MM.1S (cell line): ENCODE measurements at regions not wholly inside any gene's neighbourhood (a gene's known extent, or its start where the extent isn't known, plus 50 kb on each side); places are given as distances from the start of the nearest gene placed in this dataset.

Experiments
- DNase-seq: peaks from one replicate; pipeline ENCODE4 v3.0.0-alpha.2; 2015
- H2AFZ ChIP-seq: fragments of 300-600 bp; sonication (generic); 2 replicates; pipeline ENCODE4 v1.6.0; 2016; ENCODE audit warnings: antibody characterized with exemption, low read length
- H3F3A ChIP-seq: fragments of 300-600 bp; sonication (generic); 2 replicates; pipeline ENCODE4 v1.6.1; 2016; ENCODE audit warnings: mild to moderate bottlenecking, antibody characterized with exemption, low read length, moderate library complexity, mixed read lengths; ENCODE audit not compliant: insufficient read depth
- H3K27ac ChIP-seq: fragments of 300-600 bp; sonication (generic); 2 replicates; pipeline ENCODE4 v1.5.1; 2016; ENCODE audit warnings: mild to moderate bottlenecking, low read length
- H3K27me3 ChIP-seq: fragments of 300-600 bp; sonication (generic); replicated peaks from 2 replicates; pipeline ENCODE4 v1.6.0; 2016; ENCODE audit warnings: low read length; ENCODE audit not compliant: insufficient read depth
- H3K36me3 ChIP-seq: fragments of 300-600 bp; sonication (generic); replicated peaks from 2 replicates; pipeline ENCODE4 v1.6.1; 2016; ENCODE audit warnings: mild to moderate bottlenecking, low read length, mixed read lengths; ENCODE audit not compliant: insufficient read depth
- H3K4me1 ChIP-seq: fragments of 300-600 bp; sonication (generic); 2 replicates; pipeline ENCODE4 v1.6.1; 2016; ENCODE audit warnings: low read length, mixed read lengths
- H3K4me2 ChIP-seq: fragments of 300-600 bp; sonication (generic); 2 replicates; pipeline ENCODE4 v1.6.0; 2016; ENCODE audit warnings: low read depth, low read length
- H3K4me3 ChIP-seq: fragments of 300-600 bp; sonication (generic); 2 replicates; pipeline ENCODE4 v1.5.1; 2016; ENCODE audit warnings: low read length, mixed read lengths
- H3K79me2 ChIP-seq: fragments of 300-600 bp; sonication (generic); 2 replicates; pipeline ENCODE4 v1.6.1; 2016; ENCODE audit warnings: mixed run types, low read length, mixed read lengths
- H3K9ac ChIP-seq: fragments of 300-600 bp; sonication (generic); 2 replicates; pipeline ENCODE4 v1.6.1; 2016; ENCODE audit warnings: low read length, mixed read lengths
- H3K9me2 ChIP-seq: fragments of 300-600 bp; sonication (generic); replicated peaks from 2 replicates; pipeline ENCODE4 v1.6.1; 2016; ENCODE audit warnings: mild to moderate bottlenecking, low read length, mixed read lengths; ENCODE audit not compliant: insufficient read depth
- H3K9me3 ChIP-seq: fragments of 300-600 bp; sonication (generic); replicated peaks from 2 replicates; pipeline ENCODE4 v1.6.1; 2016; ENCODE audit warnings: mild to moderate bottlenecking, low read length, mixed read lengths; ENCODE audit not compliant: insufficient read depth
- H4K20me1 ChIP-seq: fragments of 300-600 bp; sonication (generic); 2 replicates; pipeline ENCODE4 v1.6.1; 2016; ENCODE audit warnings: mild to moderate bottlenecking, low read length, moderate library complexity, mixed read lengths; ENCODE audit not compliant: insufficient read depth
- EZH2 ChIP-seq: fragments of 300-600 bp; sonication (generic); optimal IDR thresholded peaks from 2 replicates; pipeline ENCODE3; 2017; ENCODE audit warnings: low read depth, mild to moderate bottlenecking, antibody characterized with exemption, low read length, mixed read lengths
- EZH2phosphoT487 ChIP-seq: fragments of 300-600 bp; sonication (generic); IDR thresholded peaks from 2 replicates; pipeline ENCODE4 v1.6.1; 2018; ENCODE audit warnings: antibody characterized with exemption, low read length
- TF ChIP-seq, protein P1 (sequence below): fragments of 300-600 bp; sonication (generic); IDR thresholded peaks from 2 replicates; pipeline ENCODE4 v1.5.1; 2016; ENCODE audit warnings: antibody characterized with exemption, low read length, mixed read lengths

DNA sequence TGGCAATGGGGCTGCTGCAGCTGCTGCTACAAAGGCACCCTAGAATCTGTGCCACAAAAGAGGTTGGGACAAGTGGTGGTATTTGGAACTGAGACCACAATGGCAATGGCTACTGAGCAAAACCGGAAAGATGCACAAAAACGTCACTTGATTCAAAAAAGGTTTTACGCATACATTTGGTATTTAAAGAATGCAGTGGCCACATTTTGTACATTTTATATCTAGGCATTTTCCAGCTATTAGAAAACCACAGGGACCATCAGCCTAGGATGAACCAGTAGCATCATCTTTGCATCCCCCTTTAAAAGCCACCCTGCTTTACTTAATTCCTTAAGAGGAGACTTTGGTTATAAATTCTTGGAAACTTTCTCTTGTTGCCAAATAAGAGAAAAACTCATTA, 104.8 kb upstream of the CXCL13 start:
- no peaks in the 10 kb centered on the region for H3K79me2 ChIP-seq
- TF ChIP-seq, protein P1, sequence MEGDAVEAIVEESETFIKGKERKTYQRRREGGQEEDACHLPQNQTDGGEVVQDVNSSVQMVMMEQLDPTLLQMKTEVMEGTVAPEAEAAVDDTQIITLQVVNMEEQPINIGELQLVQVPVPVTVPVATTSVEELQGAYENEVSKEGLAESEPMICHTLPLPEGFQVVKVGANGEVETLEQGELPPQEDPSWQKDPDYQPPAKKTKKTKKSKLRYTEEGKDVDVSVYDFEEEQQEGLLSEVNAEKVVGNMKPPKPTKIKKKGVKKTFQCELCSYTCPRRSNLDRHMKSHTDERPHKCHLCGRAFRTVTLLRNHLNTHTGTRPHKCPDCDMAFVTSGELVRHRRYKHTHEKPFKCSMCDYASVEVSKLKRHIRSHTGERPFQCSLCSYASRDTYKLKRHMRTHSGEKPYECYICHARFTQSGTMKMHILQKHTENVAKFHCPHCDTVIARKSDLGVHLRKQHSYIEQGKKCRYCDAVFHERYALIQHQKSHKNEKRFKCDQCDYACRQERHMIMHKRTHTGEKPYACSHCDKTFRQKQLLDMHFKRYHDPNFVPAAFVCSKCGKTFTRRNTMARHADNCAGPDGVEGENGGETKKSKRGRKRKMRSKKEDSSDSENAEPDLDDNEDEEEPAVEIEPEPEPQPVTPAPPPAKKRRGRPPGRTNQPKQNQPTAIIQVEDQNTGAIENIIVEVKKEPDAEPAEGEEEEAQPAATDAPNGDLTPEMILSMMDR: no peak
- TF ChIP-seq EZH2phosphoT487 (no peak), EZH2 (no peak)
- H3K27ac ChIP-seq: no peak overlapping the region
- no peaks in the 10 kb centered on the region for H3K27me3 ChIP-seq
- H3F3A ChIP-seq: no peaks in the 10 kb centered on the region
- H3K36me3 ChIP-seq: no peaks in the 10 kb centered on the region
- H3K9me3 ChIP-seq: no peaks in the 10 kb centered on the region
- H3K9ac ChIP-seq: no peak overlapping the region
- H3K9me2 ChIP-seq: no peaks in the 10 kb centered on the region
- no peak overlapping the region for H3K4me3 ChIP-seq
- H3K4me2 ChIP-seq: no peak overlapping the region
- DNase-seq: no peak
- H3K4me1 ChIP-seq: no peaks in the 10 kb centered on the region
- no peak overlapping the region for H2AFZ ChIP-seq
- no peaks in the 10 kb centered on the region for H4K20me1 ChIP-seq

DNA sequence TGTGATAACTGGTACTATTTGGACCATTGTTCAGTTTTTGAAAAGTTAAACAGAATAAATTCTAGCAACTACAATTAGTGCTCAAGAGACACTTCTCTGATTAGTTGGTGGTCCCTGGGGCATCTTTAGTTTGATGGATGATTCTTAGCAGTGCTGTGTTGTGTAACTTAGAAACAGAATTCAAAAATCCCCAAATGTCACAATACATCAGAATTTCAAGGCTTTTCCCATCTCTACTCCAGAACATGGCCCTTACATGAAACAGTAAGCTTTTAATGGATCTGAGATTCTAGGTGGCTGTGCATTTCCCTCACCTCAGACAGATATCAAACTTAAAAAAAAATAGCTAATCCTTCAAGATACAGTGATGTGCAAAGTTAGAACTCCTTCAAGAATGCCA, 104.4 kb upstream of the CXCL13 start:
- Histone ChIP-seq H3K9ac (no peak overlapping the region), H3K4me3 (no peak overlapping the region), H3K4me1 (no peaks in the 10 kb centered on the region), H3K9me2 (no peaks in the 10 kb centered on the region), H3F3A (no peaks in the 10 kb centered on the region), H3K4me2 (no peak overlapping the region), H3K79me2 (no peaks in the 10 kb centered on the region), H3K27ac (no peak overlapping the region), H4K20me1 (no peaks in the 10 kb centered on the region), H3K9me3 (no peaks in the 10 kb centered on the region), H3K36me3 (no peaks in the 10 kb centered on the region), H3K27me3 (no peaks in the 10 kb centered on the region), H2AFZ (no peak overlapping the region)
- no peak for DNase-seq
- no peak for TF ChIP-seq EZH2
- TF ChIP-seq EZH2phosphoT487: no peak
- TF ChIP-seq, protein P1: no peak

DNA sequence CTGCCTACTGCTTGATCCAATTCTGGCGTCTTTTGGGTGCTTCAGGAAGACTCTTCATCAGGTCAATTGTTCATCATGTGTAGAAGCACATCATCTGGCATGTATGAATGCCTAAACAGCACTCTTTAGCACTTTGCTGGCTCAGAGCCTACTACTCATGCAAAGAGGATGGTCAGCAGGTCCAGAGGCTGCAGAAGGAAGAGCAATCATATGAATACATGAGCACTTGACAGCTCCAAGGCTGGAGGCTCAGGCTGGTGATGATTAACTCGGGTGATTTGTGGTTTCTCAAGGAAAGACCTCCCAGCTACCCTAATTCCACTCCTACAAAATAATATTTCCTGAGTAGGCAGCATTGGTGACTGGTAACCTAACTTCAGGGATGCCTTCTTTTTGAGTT, 103.8 kb upstream of the CXCL13 start:
- no peaks in the 10 kb centered on the region for H3K36me3 ChIP-seq
- no peaks in the 10 kb centered on the region for H3K9me2 ChIP-seq
- no peaks in the 10 kb centered on the region for H3F3A ChIP-seq
- H3K4me1 ChIP-seq: no peaks in the 10 kb centered on the region
- no peak overlapping the region for H2AFZ ChIP-seq
- no peaks in the 10 kb centered on the region for H4K20me1 ChIP-seq
- H3K4me2 ChIP-seq: no peak overlapping the region
- H3K9ac ChIP-seq: no peak overlapping the region
- TF ChIP-seq EZH2phosphoT487: no peak
- no peak for DNase-seq
- no peaks in the 10 kb centered on the region for H3K27me3 ChIP-seq
- no peaks in the 10 kb centered on the region for H3K9me3 ChIP-seq
- no peak overlapping the region for H3K4me3 ChIP-seq
- no peak overlapping the region for H3K27ac ChIP-seq
- H3K79me2 ChIP-seq: no peaks in the 10 kb centered on the region

DNA sequence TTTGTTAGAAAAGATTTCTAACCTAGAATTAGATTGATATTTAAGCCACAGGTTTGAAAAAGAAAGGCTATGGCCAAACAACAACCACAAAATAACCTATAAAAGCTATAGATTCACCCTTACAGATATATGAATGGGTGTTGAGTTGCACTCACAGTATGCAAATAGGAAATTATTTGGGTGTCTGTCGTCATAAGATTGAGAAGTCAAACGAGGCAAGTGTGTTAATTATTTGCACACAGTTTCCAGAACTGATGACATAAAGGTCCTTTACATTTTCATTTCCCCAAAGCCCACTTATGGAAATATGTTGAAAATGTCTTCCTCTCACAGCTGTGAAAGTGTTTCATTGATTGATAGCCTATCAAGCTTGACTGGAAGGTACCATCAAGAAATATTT, 101.2 kb upstream of the CXCL13 start:
- H3K27me3 ChIP-seq: no peaks in the 10 kb centered on the region
- H3F3A ChIP-seq: no peaks in the 10 kb centered on the region
- TF ChIP-seq, protein P1: no peak
- TF ChIP-seq EZH2 (no peak), EZH2phosphoT487 (no peak)
- DNase-seq: no peak
- no peaks in the 10 kb centered on the region for H3K9me2 ChIP-seq
- H3K4me2 ChIP-seq: no peak overlapping the region
- H3K27ac ChIP-seq: no peak overlapping the region; the same call in 1 of the 2 replicates
- H4K20me1 ChIP-seq: no peaks in the 10 kb centered on the region
- no peaks in the 10 kb centered on the region for H3K36me3 ChIP-seq
- no peaks in the 10 kb centered on the region for H3K4me1 ChIP-seq
- H3K79me2 ChIP-seq: no peaks in the 10 kb centered on the region
- no peak overlapping the region for H3K4me3 ChIP-seq
- no peak overlapping the region for H3K9ac ChIP-seq
- no peak overlapping the region for H2AFZ ChIP-seq
- no peaks in the 10 kb centered on the region for H3K9me3 ChIP-seq
